NB4 (cell line): ENCODE measurements at regions not wholly inside any gene's neighbourhood (a gene's known extent, or its start where the extent isn't known, plus 50 kb on each side); places are given as distances from the start of the nearest gene placed in this dataset.
"Not testable (repeated sequence)": the region's sequence is repeated elsewhere in the genome, so short reads cannot be mapped to it uniquely, and the experiment has no call there.

Source experiments
- POLR2A ChIP-seq: IDR thresholded peaks from 2 replicates; pipeline ENCODE4 v1.6.1; 2011; ENCODE audit warnings: mild to moderate bottlenecking; ENCODE audit not compliant: insufficient read length; ENCODE audit errors: extremely low read depth
- TF ChIP-seq, protein P1 (sequence below): IDR thresholded peaks from one replicate; pipeline ENCODE4 v1.5.1; 2012; ENCODE audit warnings: low read depth, low read length

DNA sequence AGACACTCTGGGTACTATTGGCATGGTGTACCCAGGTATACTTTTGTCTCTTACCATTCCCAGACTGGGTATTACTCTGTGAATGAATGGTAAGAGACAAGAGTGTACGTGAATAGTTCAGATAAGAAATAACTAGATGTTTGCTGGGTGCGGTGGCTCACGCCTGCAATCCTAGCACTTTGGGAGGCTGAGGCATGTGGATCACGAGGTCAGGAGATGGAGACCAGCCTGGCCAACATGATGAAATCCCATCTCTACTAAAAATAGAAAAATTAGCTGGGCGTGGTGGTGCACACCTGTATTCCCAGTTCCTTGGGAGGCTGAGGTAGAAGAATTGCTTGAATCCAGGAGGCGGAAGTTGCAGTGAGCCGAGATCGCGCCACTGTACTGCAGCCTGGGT, 75.8 kb upstream of the VKORC1L1 start:
- TF ChIP-seq, protein P1, sequence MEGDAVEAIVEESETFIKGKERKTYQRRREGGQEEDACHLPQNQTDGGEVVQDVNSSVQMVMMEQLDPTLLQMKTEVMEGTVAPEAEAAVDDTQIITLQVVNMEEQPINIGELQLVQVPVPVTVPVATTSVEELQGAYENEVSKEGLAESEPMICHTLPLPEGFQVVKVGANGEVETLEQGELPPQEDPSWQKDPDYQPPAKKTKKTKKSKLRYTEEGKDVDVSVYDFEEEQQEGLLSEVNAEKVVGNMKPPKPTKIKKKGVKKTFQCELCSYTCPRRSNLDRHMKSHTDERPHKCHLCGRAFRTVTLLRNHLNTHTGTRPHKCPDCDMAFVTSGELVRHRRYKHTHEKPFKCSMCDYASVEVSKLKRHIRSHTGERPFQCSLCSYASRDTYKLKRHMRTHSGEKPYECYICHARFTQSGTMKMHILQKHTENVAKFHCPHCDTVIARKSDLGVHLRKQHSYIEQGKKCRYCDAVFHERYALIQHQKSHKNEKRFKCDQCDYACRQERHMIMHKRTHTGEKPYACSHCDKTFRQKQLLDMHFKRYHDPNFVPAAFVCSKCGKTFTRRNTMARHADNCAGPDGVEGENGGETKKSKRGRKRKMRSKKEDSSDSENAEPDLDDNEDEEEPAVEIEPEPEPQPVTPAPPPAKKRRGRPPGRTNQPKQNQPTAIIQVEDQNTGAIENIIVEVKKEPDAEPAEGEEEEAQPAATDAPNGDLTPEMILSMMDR = not testable (repeated sequence)
- TF ChIP-seq POLR2A = not testable (repeated sequence)
